Prostate gland (tissue), 2 donors: ENCODE measurements at regions not wholly inside any gene's neighbourhood (a gene's known extent, or its start where the extent isn't known, plus 50 kb on each side); places are given as distances from the start of the nearest gene placed in this dataset.

ENCODE experiments used
- DNase-seq: peaks from one replicate; pipeline ENCODE4 v3.0.0-alpha.2; 2019; ENCODE audit warnings: low spot score
- H3K27ac ChIP-seq, 2 donors: fragments of 200-600 bp; sonication (generic); 2 replicates each; pipeline ENCODE4 v1.5.1; 2017 to 2019
- H3K27me3 ChIP-seq: fragments of 200-600 bp; sonication (generic); replicated peaks from 2 replicates; pipeline ENCODE4 v1.5.1; 2019; ENCODE audit not compliant: insufficient read depth
- H3K36me3 ChIP-seq, 2 donors: fragments of 200-600 bp; sonication (generic); 1 replicate in 1 of 2; 2 replicates in 1 of 2; pipeline versions ENCODE4 v1.5.1 to v1.8.1; 2017 to 2019
- H3K4me1 ChIP-seq: fragments of 200-600 bp; sonication (generic); replicated peaks from 2 replicates; pipeline ENCODE4 v1.5.1; 2019
- H3K4me3 ChIP-seq, 2 donors: fragments of 200-600 bp; sonication (generic); 2 replicates each; pipeline ENCODE4 v1.5.1; 2017 to 2019
- H3K9me3 ChIP-seq: fragments of 200-600 bp; sonication (generic); 2 replicates; pipeline ENCODE4 v1.5.1; 2017
- CTCF ChIP-seq, 4 experiments: fragments of 200-600 bp in 2 of 4; fragments of 450-650 bp in 2 of 4; sonication (generic) in 2 of 4; IDR thresholded peaks; 1 replicate in 3 of 4; 2 replicates in 1 of 4; pipeline ENCODE4 v1.5.1; 2016 to 2019; ENCODE audit warnings: antibody characterized with exemption in 4 of 4, mild to moderate bottlenecking in 2 of 4, moderate library complexity in 2 of 4
- POLR2A ChIP-seq: fragments of 450-650 bp; IDR thresholded peaks from one replicate; pipeline ENCODE4 v1.6.1; 2016; ENCODE audit warnings: antibody characterized with exemption, mild to moderate bottlenecking
- POLR2AphosphoS5 ChIP-seq: sonication (generic); formaldehyde crosslinking; IDR thresholded peaks from one replicate; pipeline ENCODE4 v1.6.1; 2017; ENCODE audit warnings: antibody characterized with exemption
- WGBS: methylation state at CpG from one replicate; pipeline ENCODE4 v1.1.5; 2018; 5-methylcytosine and 5-hydroxymethylcytosine counted together
- intact Hi-C: fragments of 100-400 bp; cut with DNase I; formaldehyde crosslinking; loops from one replicate; pipeline ENCODE4 v1.14.2; 2022

DNA sequence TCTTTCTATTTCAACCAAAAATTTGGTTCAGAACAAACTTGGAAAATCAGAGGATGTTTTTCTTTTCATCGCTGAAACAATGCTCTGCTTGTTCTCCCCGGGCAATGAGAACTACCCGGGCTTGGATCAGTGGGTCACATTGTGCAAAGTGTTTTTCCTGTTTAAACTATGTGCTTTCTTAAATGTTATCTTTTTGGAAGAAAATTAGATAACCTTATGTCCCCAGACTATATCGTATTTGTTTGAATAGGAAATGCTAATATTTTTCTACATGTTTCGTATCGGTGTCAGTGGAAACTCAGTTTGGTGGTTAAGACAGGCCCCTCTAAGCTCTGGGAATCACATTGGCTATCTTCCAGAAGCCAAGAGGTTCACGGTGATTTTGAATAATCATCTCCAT, 319.5 kb upstream of the NFE2L3 start:
- H3K4me1 ChIP-seq = no peaks in the 10 kb centered on the region
- no peak for DNase-seq
- TF ChIP-seq CTCF (IDR thresholded peaks at IDR 0.05) (no peak), POLR2AphosphoS5 (no peak), POLR2A (no peak)
- 80% methylated on average over 7 of the region's 7 CpGs for WGBS
- no peaks in the 10 kb centered on the region for H3K9me3 ChIP-seq
- no peak overlapping the region for H3K4me3 ChIP-seq
- intact Hi-C loops = no loop called here
- no peaks in the 10 kb centered on the region for H3K27me3 ChIP-seq
- no peak overlapping the region for H3K27ac ChIP-seq
- no peaks in the 10 kb centered on the region for H3K36me3 ChIP-seq

- Histone ChIP-seq H3K9me3 (no peaks in the 10 kb centered on the region), H3K27ac (no peak overlapping the region), H3K4me3 (no peak overlapping the region), H3K36me3 (no peaks in the 10 kb centered on the region), H3K27me3 (no peaks in the 10 kb centered on the region), H3K4me1 (no peaks in the 10 kb centered on the region)
- intact Hi-C loops = no loop called here
- DNase-seq = no peak
- 97% methylated on average over 2 of the region's 2 CpGs for WGBS
- TF ChIP-seq POLR2A = no peak
- no peak for TF ChIP-seq POLR2AphosphoS5
- TF ChIP-seq CTCF (IDR thresholded peaks at IDR 0.05) = no peak
Measured at GRCh38 chr7:25832929-25833328, 319.1 kb upstream of the NFE2L3 start.

GRCh38 chr7:25834050-25834449, 317.9 kb upstream of the NFE2L3 start:
- Histone ChIP-seq H3K27me3 (no peaks in the 10 kb centered on the region), H3K36me3 (no peaks in the 10 kb centered on the region), H3K9me3 (no peaks in the 10 kb centered on the region), H3K27ac (no peak overlapping the region), H3K4me1 (no peaks in the 10 kb centered on the region), H3K4me3 (no peak overlapping the region)
- intact Hi-C loops = no loop called here
- TF ChIP-seq CTCF (IDR thresholded peaks at IDR 0.05) (no peak), POLR2AphosphoS5 (no peak), POLR2A (no peak)
- 90% methylated on average over 4 of the region's 4 CpGs for WGBS
- no peak for DNase-seq

- Histone ChIP-seq H3K27me3 (no peaks in the 10 kb centered on the region), H3K36me3 (no peaks in the 10 kb centered on the region), H3K4me3 (no peak overlapping the region), H3K27ac (no peak overlapping the region), H3K9me3 (no peaks in the 10 kb centered on the region), H3K4me1 (no peaks in the 10 kb centered on the region)
- over 99% methylated on average over 5 of the region's 5 CpGs for WGBS
- no peak for DNase-seq
- no peak for TF ChIP-seq CTCF (IDR thresholded peaks at IDR 0.05)
- no peak for TF ChIP-seq POLR2AphosphoS5
- TF ChIP-seq POLR2A = no peak
- intact Hi-C loops = no loop called here
Measured at GRCh38 chr7:25835197-25835596, 316.8 kb upstream of the NFE2L3 start.

DNA sequence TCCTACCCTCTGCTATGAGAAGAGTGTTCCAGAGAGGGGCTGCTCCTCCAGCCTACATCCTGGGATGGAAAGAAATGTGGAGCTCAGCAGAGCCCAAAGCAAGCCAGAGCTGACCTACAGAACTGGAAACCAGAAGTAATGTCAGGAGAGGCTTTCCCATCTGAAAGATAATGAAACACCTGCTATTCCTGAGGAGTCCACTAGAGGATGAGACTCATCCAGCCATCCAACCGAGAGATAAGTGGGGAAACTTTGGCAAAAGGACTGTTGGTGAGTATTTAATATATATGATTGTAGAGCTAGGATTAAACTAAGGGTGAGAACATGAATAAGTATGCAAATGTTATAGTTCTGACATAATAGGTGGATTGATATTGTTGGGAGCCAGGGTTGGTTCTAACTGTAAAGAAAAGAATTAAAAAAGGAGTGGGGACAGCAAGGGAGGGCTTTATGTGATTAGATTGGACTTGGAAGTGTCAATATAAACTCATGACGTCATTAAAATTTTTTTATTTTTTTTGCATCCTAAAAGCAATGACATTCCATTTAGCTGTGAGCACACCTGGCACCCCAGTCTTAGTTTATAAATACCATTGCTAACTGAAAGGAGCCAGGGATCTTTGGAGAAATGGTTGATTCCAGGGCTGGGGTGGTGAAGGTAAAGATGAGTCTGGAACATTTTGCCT, 312.8 kb upstream of the NFE2L3 start:
- no peaks in the 10 kb centered on the region for H3K4me1 ChIP-seq
- H3K27me3 ChIP-seq = no peaks in the 10 kb centered on the region
- 80% methylated on average over 2 of the region's 2 CpGs for WGBS
- intact Hi-C loops = no loop called here
- no peak overlapping the region for H3K4me3 ChIP-seq
- no peak for DNase-seq
- no peak overlapping the region for H3K27ac ChIP-seq
- H3K36me3 ChIP-seq = no peaks in the 10 kb centered on the region
- TF ChIP-seq CTCF (IDR thresholded peaks at IDR 0.05) = no peak
- no peak for TF ChIP-seq POLR2AphosphoS5
- TF ChIP-seq POLR2A = no peak
- no peaks in the 10 kb centered on the region for H3K9me3 ChIP-seq
